Caco-2 (cell line): ENCODE measurements at regions not wholly inside any gene's neighbourhood (a gene's known extent, or its start where the extent isn't known, plus 50 kb on each side); places are given as distances from the start of the nearest gene placed in this dataset.

Source experiments
- BruUV-seq: library from RNA; stranded (reverse); fragments of 400-500 nt; replicated peaks from 2 replicates; lab custom pipeline; 2021; lab: Mats Ljungman, UMichigan
- CTCF ChIA-PET: fragments of 300-600 bp; sonication (Branson Sonifier 250); formaldehyde crosslinking; loops from one replicate; lab custom pipeline; 2022; ENCODE audit warnings: antibody characterized with exemption; lab: Charles Lee
- POLR2A ChIA-PET: fragments of 300-600 bp; sonication (Branson Sonifier 250); formaldehyde crosslinking; loops from one replicate; lab custom pipeline; 2022; ENCODE audit warnings: antibody characterized with exemption; lab: Charles Lee
- DNase-seq, 2 experiments: peaks; one replicate each; pipeline versions ENCODE4 v3.0.0 to v3.0.0-alpha.2; 2020 to 2022
- H3K27me3 ChIP-seq: replicated peaks from 2 replicates; pipeline ENCODE4 v1.6.0; 2011; ENCODE audit warnings: low read length; ENCODE audit not compliant: control insufficient read depth, insufficient read depth
- H3K36me3 ChIP-seq: 2 replicates; pipeline ENCODE4 v1.5.1; 2011; ENCODE audit warnings: low read length; ENCODE audit not compliant: control insufficient read depth, insufficient read depth
- H3K4me1 ChIP-seq: fragments of 250-450 bp; sonication (Bioruptor Pico); 2 replicates; pipeline ENCODE4 v1.5.1; 2020; ENCODE audit warnings: mild to moderate bottlenecking
- H3K4me3 ChIP-seq: 2 replicates; pipeline ENCODE4 v1.5.1; 2011; ENCODE audit warnings: low read depth, mild to moderate bottlenecking, control low read depth, low read length
- H3K9me3 ChIP-seq: fragments of 250-450 bp; sonication (Bioruptor Pico); 2 replicates; pipeline ENCODE4 v1.5.1; 2020; ENCODE audit warnings: mild to moderate bottlenecking, moderate library complexity
- H3K27ac Mint-ChIP-seq: one replicate; pipeline ENCODE4 v1.8.0; 2022; ENCODE audit warnings: mixed read lengths; ENCODE audit not compliant: unreplicated experiment
- H3K27me3 Mint-ChIP-seq: one replicate; pipeline ENCODE4 v1.8.0; 2022; ENCODE audit warnings: mixed read lengths; ENCODE audit not compliant: insufficient read depth, unreplicated experiment
- H3K36me3 Mint-ChIP-seq: one replicate; pipeline ENCODE4 v1.8.0; 2022; ENCODE audit warnings: mild to moderate bottlenecking, mixed read lengths; ENCODE audit not compliant: insufficient read depth, unreplicated experiment
- H3K4me1 Mint-ChIP-seq: one replicate; pipeline ENCODE4 v1.8.0; 2022; ENCODE audit warnings: low read depth, mixed read lengths; ENCODE audit not compliant: unreplicated experiment
- H3K4me3 Mint-ChIP-seq: one replicate; pipeline ENCODE4 v1.8.0; 2022; ENCODE audit warnings: mild to moderate bottlenecking, moderate library complexity, mixed read lengths; ENCODE audit not compliant: unreplicated experiment
- H3K9me3 Mint-ChIP-seq: one replicate; pipeline ENCODE4 v1.8.0; 2022; ENCODE audit warnings: mixed read lengths; ENCODE audit not compliant: unreplicated experiment
- CTCF ChIP-seq, 2 experiments: fragments of 200-600 bp in 1 of 2; IDR thresholded peaks; 1 replicate in 1 of 2; 2 replicates in 1 of 2; pipeline versions ENCODE4 v1.5.1 to v1.8.0; 2011 to 2022; ENCODE audit warnings: antibody characterized with exemption in 1 of 2, control low read depth in 1 of 2, inconsistent platforms in 1 of 2, low read depth in 1 of 2, low read length in 1 of 2, mild to moderate bottlenecking in 1 of 2, moderate library complexity in 1 of 2; ENCODE audit not compliant: insufficient read depth in 1 of 2, severe bottlenecking in 1 of 2, unreplicated experiment in 1 of 2
- intact Hi-C: fragments of 100-400 bp; cut with micrococcal nuclease; formaldehyde crosslinking; loops from one replicate; pipeline ENCODE4 v1.10.0; 2022; ENCODE audit not compliant: unreplicated experiment

- BruUV-seq = no TSS peak
Observed at GRCh38 chr1:60994828-60995492, 87.4 kb upstream of the NFIA start.

GRCh38 chr1:60994369-60994768 lies 88.0 kb upstream of the NFIA start:
- H3K27me3 Mint-ChIP-seq = no peaks in the 10 kb centered on the region
- H3K9me3 ChIP-seq = no peaks in the 10 kb centered on the region
- H3K4me3 Mint-ChIP-seq = no peak overlapping the region
- H3K4me3 ChIP-seq = no peak overlapping the region
- no peaks in the 10 kb centered on the region for H3K9me3 Mint-ChIP-seq
- no peak for TF ChIP-seq CTCF (IDR thresholded peaks at IDR 0.05; ENCODE audit: insufficient read depth in 1 of 2, low read depth in 1 of 2, low read length in 1 of 2, severe bottlenecking in 1 of 2, unreplicated experiment in 1 of 2)
- no peaks in the 10 kb centered on the region for H3K36me3 Mint-ChIP-seq
- no TSS peak for BruUV-seq
- no peaks in the 10 kb centered on the region for H3K4me1 ChIP-seq
- H3K36me3 ChIP-seq = no peaks in the 10 kb centered on the region
- no peak for DNase-seq
- no peaks in the 10 kb centered on the region for H3K4me1 Mint-ChIP-seq
- intact Hi-C loops = no loop called here
- H3K27me3 ChIP-seq = no peaks in the 10 kb centered on the region
- ChIA-PET CTCF (no interaction called here), POLR2A (no interaction called here)
- no peak overlapping the region for H3K27ac Mint-ChIP-seq

More at GRCh38 chr1:60994828-60995492, 87.4 kb upstream of the NFIA start:
- Histone ChIP-seq H3K36me3 (no peaks in the 10 kb centered on the region), H3K4me3 (no peak overlapping the region), H3K4me1 (no peaks in the 10 kb centered on the region), H3K27me3 (no peaks in the 10 kb centered on the region), H3K9me3 (no peaks in the 10 kb centered on the region)
- no peak for DNase-seq
- POLR2A ChIA-PET = no interaction called here
- intact Hi-C loops = no loop called here
- Mint-ChIP-seq H3K36me3 (no peaks in the 10 kb centered on the region), H3K27ac (no peak overlapping the region), H3K4me1 (no peaks in the 10 kb centered on the region), H3K4me3 (no peak overlapping the region), H3K27me3 (no peaks in the 10 kb centered on the region), H3K9me3 (no peaks in the 10 kb centered on the region)
- TF ChIP-seq CTCF (IDR thresholded peaks at IDR 0.05; ENCODE audit: insufficient read depth in 1 of 2, low read depth in 1 of 2, low read length in 1 of 2, severe bottlenecking in 1 of 2, unreplicated experiment in 1 of 2) = no peak
- CTCF ChIA-PET = no interaction called here

GRCh38 chr1:60992165-60992564 lies 90.2 kb upstream of the NFIA start:
- Histone ChIP-seq H3K36me3 (no peaks in the 10 kb centered on the region), H3K27me3 (no peaks in the 10 kb centered on the region), H3K4me1 (no peaks in the 10 kb centered on the region), H3K4me3 (no peak overlapping the region), H3K9me3 (no peaks in the 10 kb centered on the region)
- no peak for DNase-seq
- H3K9me3 Mint-ChIP-seq = no peaks in the 10 kb centered on the region
- no peak for TF ChIP-seq CTCF (IDR thresholded peaks at IDR 0.05; ENCODE audit: insufficient read depth in 1 of 2, low read depth in 1 of 2, low read length in 1 of 2, severe bottlenecking in 1 of 2, unreplicated experiment in 1 of 2)
- H3K27ac Mint-ChIP-seq = no peak overlapping the region
- H3K4me1 Mint-ChIP-seq = no peaks in the 10 kb centered on the region
- no peak overlapping the region for H3K4me3 Mint-ChIP-seq
- no peaks in the 10 kb centered on the region for H3K27me3 Mint-ChIP-seq
- POLR2A ChIA-PET = no interaction called here
- intact Hi-C loops = no loop called here
- H3K36me3 Mint-ChIP-seq = no peaks in the 10 kb centered on the region
- no TSS peak for BruUV-seq
- CTCF ChIA-PET = no interaction called here
